ENCODE measurements at regions not wholly inside any gene's neighbourhood (a gene's known extent, or its start where the extent isn't known, plus 50 kb on each side); places are given as distances from the start of the nearest gene placed in this dataset.

GRCh38 chr16:49081086-49081485 lies 200.6 kb downstream of the CBLN1 start:
- no peak for DNase-seq (ENCODE audit: low read depth in 2 of 3, low spot score in 1 of 3)

GRCh38 chr16:49078571-49078970 lies 203.1 kb downstream of the CBLN1 start:
- DNase-seq (ENCODE audit: low read depth in 2 of 3, low spot score in 1 of 3), result no peak

- no peak for DNase-seq (ENCODE audit: low read depth in 2 of 3, low spot score in 1 of 3)
Measured at GRCh38 chr16:49078104-49078503, 203.5 kb downstream of the CBLN1 start.

- no peak for DNase-seq (ENCODE audit: low read depth in 2 of 3, low spot score in 1 of 3)
Measured at GRCh38 chr16:49075709-49076108, 205.9 kb downstream of the CBLN1 start.

- DNase-seq (ENCODE audit: low read depth in 2 of 3, low spot score in 1 of 3), result no peak
Measured at GRCh38 chr16:49068224-49068623, 213.4 kb downstream of the CBLN1 start.

- DNase-seq (ENCODE audit: low read depth in 2 of 3, low spot score in 1 of 3), result no peak
Measured at GRCh38 chr16:49067776-49068175, 213.9 kb downstream of the CBLN1 start.

- no peak for DNase-seq (ENCODE audit: low read depth in 2 of 3, low spot score in 1 of 3)
Measured at GRCh38 chr16:49061137-49061714, 220.4 kb downstream of the CBLN1 start.

GRCh38 chr16:49060728-49061127 lies 220.9 kb downstream of the CBLN1 start:
- no peak for DNase-seq (ENCODE audit: low read depth in 2 of 3, low spot score in 1 of 3)

GRCh38 chr16:49058382-49058781 lies 223.3 kb downstream of the CBLN1 start:
- DNase-seq (ENCODE audit: low read depth in 2 of 3, low spot score in 1 of 3), result no peak

GRCh38 chr16:49057936-49058335 lies 223.7 kb downstream of the CBLN1 start:
- DNase-seq (ENCODE audit: low read depth in 2 of 3, low spot score in 1 of 3), result no peak

GRCh38 chr16:49057391-49057790 lies 224.2 kb downstream of the CBLN1 start:
- DNase-seq (ENCODE audit: low read depth in 2 of 3, low spot score in 1 of 3), result no peak

- DNase-seq (ENCODE audit: low read depth in 2 of 3, low spot score in 1 of 3), result no peak
Measured at GRCh38 chr16:49056546-49056945, 225.1 kb downstream of the CBLN1 start.

GRCh38 chr16:49055824-49056545 lies 225.7 kb downstream of the CBLN1 start:
- no peak for DNase-seq (ENCODE audit: low read depth in 2 of 3, low spot score in 1 of 3)

- no peak for DNase-seq (ENCODE audit: low read depth in 2 of 3, low spot score in 1 of 3)
Measured at GRCh38 chr16:49055291-49055690, 226.3 kb downstream of the CBLN1 start.

- no peak for DNase-seq (ENCODE audit: low read depth in 2 of 3, low spot score in 1 of 3)
Measured at GRCh38 chr16:49054606-49055005, 227.0 kb downstream of the CBLN1 start.

- DNase-seq (ENCODE audit: low read depth in 2 of 3, low spot score in 1 of 3), result no peak
Measured at GRCh38 chr16:49052846-49053245, 228.8 kb downstream of the CBLN1 start.

GRCh38 chr16:49051576-49051975 lies 230.1 kb downstream of the CBLN1 start:
- DNase-seq (ENCODE audit: low read depth in 2 of 3, low spot score in 1 of 3), result no peak

- DNase-seq (ENCODE audit: low read depth in 2 of 3, low spot score in 1 of 3), result no peak
Measured at GRCh38 chr16:49050607-49051006, 231.0 kb downstream of the CBLN1 start.

- DNase-seq (ENCODE audit: low read depth in 2 of 3, low spot score in 1 of 3), result no peak
Measured at GRCh38 chr16:49049644-49050043, 232.0 kb downstream of the CBLN1 start.

- no peak for DNase-seq (ENCODE audit: low read depth in 2 of 3, low spot score in 1 of 3)
Measured at GRCh38 chr16:49049191-49049590, 232.4 kb downstream of the CBLN1 start.

- DNase-seq (ENCODE audit: low read depth in 2 of 3, low spot score in 1 of 3), result no peak
Measured at GRCh38 chr16:49048557-49048956, 233.1 kb downstream of the CBLN1 start.

GRCh38 chr16:49036126-49036525 lies 245.5 kb downstream of the CBLN1 start:
- no peak for DNase-seq (ENCODE audit: low read depth in 2 of 3, low spot score in 1 of 3)

GRCh38 chr16:49027420-49027819 lies 254.2 kb downstream of the CBLN1 start:
- no peak for DNase-seq (ENCODE audit: low read depth in 2 of 3, low spot score in 1 of 3)
